Naive B cell (primary cell): ENCODE measurements at regions not wholly inside any gene's neighbourhood (a gene's known extent, or its start where the extent isn't known, plus 50 kb on each side); places are given as distances from the start of the nearest gene placed in this dataset.

ENCODE experiments used
- ATAC-seq, 2 donors: fragments of 150-1000 bp; cut with Tn5 transposase; 2 replicates each; pipeline ENCODE4 v1.10.0; 2021; ENCODE audit warnings: low read depth in 2 of 2, mild to moderate bottlenecking in 2 of 2, moderate library complexity in 2 of 2
- DNase-seq: peaks from one replicate; pipeline ENCODE4 v3.0.0; 2022
- H3K27ac Mint-ChIP-seq, 6 donors: one replicate each; pipeline ENCODE4 v1.8.0; 2020 to 2022; ENCODE audit warnings: mild to moderate bottlenecking in 6 of 6, mixed read lengths in 6 of 6, moderate library complexity in 5 of 6, inconsistent platforms in 2 of 6
- H3K27me3 Mint-ChIP-seq, 3 donors: one replicate each; pipeline ENCODE4 v1.8.0; 2021 to 2022; ENCODE audit warnings: mixed read lengths in 3 of 3, mild to moderate bottlenecking in 1 of 3
- H3K36me3 Mint-ChIP-seq, 2 donors: one replicate each; pipeline ENCODE4 v1.8.0; 2020 to 2022; ENCODE audit warnings: mixed read lengths in 2 of 2, inconsistent platforms in 1 of 2, mild to moderate bottlenecking in 1 of 2
- H3K4me1 Mint-ChIP-seq, 3 donors: one replicate each; pipeline ENCODE4 v1.8.0; 2020 to 2022; ENCODE audit warnings: mixed read lengths in 3 of 3, inconsistent platforms in 1 of 3, mild to moderate bottlenecking in 1 of 3, moderate library complexity in 1 of 3
- H3K4me3 Mint-ChIP-seq, 8 donors: one replicate each; pipeline ENCODE4 v1.8.0; 2020 to 2022; ENCODE audit warnings: mild to moderate bottlenecking in 8 of 8, mixed read lengths in 8 of 8, moderate library complexity in 8 of 8, inconsistent platforms in 2 of 8
- H3K9me3 Mint-ChIP-seq, 7 donors: one replicate each; pipeline ENCODE4 v1.8.0; 2020 to 2022; ENCODE audit warnings: mixed read lengths in 7 of 7, mild to moderate bottlenecking in 5 of 7, inconsistent platforms in 2 of 7, moderate library complexity in 1 of 7

DNA sequence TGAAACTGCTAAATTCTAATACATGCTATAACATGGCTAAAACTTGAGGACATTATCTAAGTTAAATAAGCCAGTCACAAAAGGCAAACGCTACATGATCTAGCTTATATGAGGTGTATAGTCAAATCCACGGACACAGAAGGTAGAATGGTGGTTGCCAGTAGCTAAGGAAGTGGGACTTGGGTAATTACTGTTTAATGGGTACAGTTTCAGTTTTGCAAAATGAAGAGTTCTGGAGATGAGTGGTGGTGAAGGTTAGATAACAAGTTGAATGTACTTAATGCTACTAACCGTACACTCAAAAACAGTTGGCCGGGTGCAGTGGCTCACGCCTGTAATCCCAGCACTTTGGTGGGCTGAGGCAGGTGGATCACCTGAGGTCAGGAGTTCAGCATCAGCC lies 644.5 kb upstream of the DIPK2B start:
- Mint-ChIP-seq H3K27me3 (peaks cover under 1 to 10% (median 9%) of the 10 kb centered on the region in 3 donors), H3K36me3 (no peaks in the 10 kb centered on the region), H3K9me3 (peaks cover 0 to 5% (median 0%) of the 10 kb centered on the region in 7 donors), H3K4me1 (peaks cover 5 to 9% (median 8%) of the 10 kb centered on the region in 3 donors), H3K27ac (no peak overlapping the region), H3K4me3 (no peak overlapping the region)
- DNase-seq (no peak), ATAC-seq (no peak)

DNA sequence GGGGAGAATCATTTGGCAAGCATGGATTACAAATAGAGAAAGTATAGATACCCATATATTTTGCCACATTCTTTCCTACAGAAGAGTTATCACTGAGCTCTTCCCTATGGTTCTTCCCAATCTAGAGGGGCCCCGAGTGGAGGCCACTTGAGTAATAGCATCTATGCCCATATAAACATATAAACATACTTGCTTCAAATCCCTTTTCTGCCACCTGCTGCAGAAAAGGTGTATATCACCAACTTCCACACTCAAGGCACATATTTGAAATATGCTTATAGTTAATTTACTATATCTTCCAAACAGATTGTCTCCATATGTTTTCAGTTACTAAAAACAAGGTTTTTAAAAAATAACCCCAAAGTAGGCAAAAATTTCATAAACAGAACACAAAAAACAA lies 642.8 kb upstream of the DIPK2B start:
- H3K4me3 Mint-ChIP-seq = no peak overlapping the region
- no peaks in the 10 kb centered on the region for H3K36me3 Mint-ChIP-seq
- H3K4me1 Mint-ChIP-seq = no peaks in the 10 kb centered on the region
- peaks cover 0 to 5% (median 0%) of the 10 kb centered on the region in 7 donors for H3K9me3 Mint-ChIP-seq
- H3K27me3 Mint-ChIP-seq = no peaks in the 10 kb centered on the region
- ATAC-seq (no peak), DNase-seq (no peak)
- H3K27ac Mint-ChIP-seq = no peak overlapping the region

GRCh38 chrX:45842926-45843315 lies 642.2 kb upstream of the DIPK2B start:
- H3K36me3 Mint-ChIP-seq = no peaks in the 10 kb centered on the region
- ATAC-seq = no peak
- H3K4me1 Mint-ChIP-seq = no peaks in the 10 kb centered on the region
- no peak for DNase-seq
- H3K27ac Mint-ChIP-seq = no peak overlapping the region
- H3K27me3 Mint-ChIP-seq = no peaks in the 10 kb centered on the region
- H3K9me3 Mint-ChIP-seq = peaks cover 0 to 5% (median 0%) of the 10 kb centered on the region in 7 donors
- H3K4me3 Mint-ChIP-seq = no peak overlapping the region

DNA sequence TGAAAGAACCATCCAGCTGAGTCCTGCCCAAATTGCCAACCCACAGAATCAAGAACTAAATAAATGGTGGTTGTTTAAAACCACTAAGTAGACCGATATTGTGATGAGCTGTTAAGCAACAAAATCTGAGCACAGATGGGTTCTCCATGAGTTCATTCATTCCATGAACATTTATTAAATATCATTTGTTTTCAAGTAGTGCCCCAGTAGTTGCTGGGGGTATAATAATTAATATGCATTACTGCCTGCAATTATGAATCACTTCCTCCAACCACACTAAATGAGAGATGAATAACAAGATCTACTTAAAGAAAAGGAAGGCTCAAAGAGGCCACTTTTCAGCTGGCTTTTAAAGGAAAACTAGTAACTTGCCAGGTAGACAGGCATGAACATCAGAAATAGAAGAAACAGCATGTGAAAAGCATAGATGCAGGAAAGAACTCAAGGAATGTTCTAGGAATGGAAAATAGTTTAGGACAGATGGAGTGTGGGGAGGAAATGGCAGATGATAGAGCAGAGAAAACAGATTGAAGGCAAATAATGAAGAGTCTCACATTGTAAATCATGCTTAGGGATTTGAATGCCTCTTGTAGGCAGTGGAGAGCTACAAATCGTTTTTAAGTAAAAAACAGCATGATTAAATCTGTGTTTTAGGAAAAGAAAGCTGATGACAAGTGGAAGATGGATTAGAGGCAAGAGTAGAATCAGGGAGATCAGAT lies 641.7 kb upstream of the DIPK2B start:
- Mint-ChIP-seq H3K27ac (peak overlapping the region in 1 of 6 donors; percentile 57), H3K9me3 (peaks cover 0 to 5% (median 0%) of the 10 kb centered on the region in 7 donors), H3K4me1 (no peaks in the 10 kb centered on the region), H3K36me3 (no peaks in the 10 kb centered on the region), H3K4me3 (no peak overlapping the region), H3K27me3 (no peaks in the 10 kb centered on the region)
- ATAC-seq (no peak), DNase-seq (no peak)

DNA sequence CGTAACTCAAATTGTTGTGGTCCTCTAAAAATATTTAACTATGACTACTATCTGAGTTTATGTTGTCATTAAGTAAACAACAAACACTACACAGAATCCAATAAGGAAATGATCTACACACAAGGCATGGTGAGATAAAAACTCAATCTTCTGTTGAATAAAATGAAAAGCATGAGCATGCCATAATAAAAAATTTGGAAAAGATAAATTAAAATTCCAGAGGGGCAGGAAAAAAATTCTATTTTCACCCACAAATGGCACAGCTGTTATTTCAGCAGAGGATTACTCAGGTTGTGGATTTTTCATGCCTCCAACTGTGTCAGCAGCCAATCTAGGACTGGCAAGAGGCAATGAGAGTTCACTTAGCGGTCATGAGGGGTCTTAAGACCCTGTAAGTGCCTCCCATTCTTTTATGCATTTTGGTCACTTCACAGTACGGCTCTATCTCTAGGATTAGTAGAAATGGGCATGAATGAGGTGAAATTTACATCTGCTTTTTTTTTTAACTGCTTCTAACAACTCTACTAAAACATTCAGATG lies 639.8 kb upstream of the DIPK2B start:
- H3K27me3 Mint-ChIP-seq = no peaks in the 10 kb centered on the region
- ATAC-seq = no peak
- H3K4me1 Mint-ChIP-seq = no peaks in the 10 kb centered on the region
- no peak for DNase-seq
- H3K27ac Mint-ChIP-seq = no peak overlapping the region
- H3K9me3 Mint-ChIP-seq = peaks cover 0 to 5% (median 0%) of the 10 kb centered on the region in 7 donors
- H3K36me3 Mint-ChIP-seq = no peaks in the 10 kb centered on the region
- H3K4me3 Mint-ChIP-seq = no peak overlapping the region

DNA sequence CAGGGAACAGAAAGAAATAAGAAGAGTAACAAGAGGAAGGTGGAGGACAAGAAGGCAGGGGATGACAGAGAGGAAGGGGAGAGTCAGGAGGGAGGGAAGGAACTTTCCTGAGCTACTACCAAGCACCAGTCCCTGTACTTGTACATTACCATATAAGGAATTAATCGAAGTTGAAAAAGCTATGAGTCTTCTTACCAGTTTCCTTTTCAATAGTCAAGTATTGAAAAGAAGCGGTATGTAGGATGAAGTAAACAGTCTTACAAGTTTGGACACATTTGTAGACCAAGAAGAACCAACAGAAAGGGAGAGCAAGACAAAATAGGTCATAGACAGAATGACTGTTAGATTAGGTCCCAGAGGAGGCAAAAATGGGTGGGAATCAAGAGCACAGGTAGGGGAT lies 629.7 kb upstream of the DIPK2B start:
- ATAC-seq = no peak
- H3K9me3 Mint-ChIP-seq = no peaks in the 10 kb centered on the region
- no peaks in the 10 kb centered on the region for H3K36me3 Mint-ChIP-seq
- H3K4me3 Mint-ChIP-seq = no peak overlapping the region
- H3K4me1 Mint-ChIP-seq = no peaks in the 10 kb centered on the region
- no peak overlapping the region for H3K27ac Mint-ChIP-seq
- DNase-seq = no peak
- peaks cover 0 to 22% (median 0%) of the 10 kb centered on the region in 3 donors for H3K27me3 Mint-ChIP-seq

DNA sequence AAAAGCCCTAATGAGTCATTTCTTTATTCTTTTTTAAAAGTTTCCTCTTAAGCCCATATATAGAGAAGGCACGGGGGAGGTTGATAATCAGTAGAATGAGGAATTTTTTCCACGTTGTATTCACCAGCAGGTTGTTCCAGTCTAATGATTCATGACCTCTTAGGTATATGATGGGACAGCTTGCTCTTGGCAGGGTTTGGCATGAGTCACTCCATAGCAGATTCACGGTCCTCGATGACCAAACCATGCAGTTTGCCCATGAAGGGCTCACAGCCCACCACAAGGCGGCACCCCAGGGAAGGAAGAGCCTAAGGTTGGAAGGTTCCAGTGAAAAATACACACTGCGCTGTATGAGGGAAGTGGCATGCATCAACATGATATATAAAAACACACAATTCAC lies 623.8 kb upstream of the DIPK2B start:
- no peaks in the 10 kb centered on the region for H3K4me1 Mint-ChIP-seq
- no peak overlapping the region for H3K4me3 Mint-ChIP-seq
- H3K27ac Mint-ChIP-seq = no peak overlapping the region
- no peak for DNase-seq
- H3K27me3 Mint-ChIP-seq = peaks cover 0 to under 1% (median 0%) of the 10 kb centered on the region in 3 donors
- ATAC-seq = no peak
- no peaks in the 10 kb centered on the region for H3K36me3 Mint-ChIP-seq
- H3K9me3 Mint-ChIP-seq = no peaks in the 10 kb centered on the region

GRCh38 chrX:45823536-45823935 lies 622.9 kb upstream of the DIPK2B start:
- H3K9me3 Mint-ChIP-seq = no peaks in the 10 kb centered on the region
- DNase-seq (no peak), ATAC-seq (no peak)
- H3K4me1 Mint-ChIP-seq = no peaks in the 10 kb centered on the region
- H3K27ac Mint-ChIP-seq = no peak overlapping the region
- no peaks in the 10 kb centered on the region for H3K27me3 Mint-ChIP-seq
- no peak overlapping the region for H3K4me3 Mint-ChIP-seq
- no peaks in the 10 kb centered on the region for H3K36me3 Mint-ChIP-seq

DNA sequence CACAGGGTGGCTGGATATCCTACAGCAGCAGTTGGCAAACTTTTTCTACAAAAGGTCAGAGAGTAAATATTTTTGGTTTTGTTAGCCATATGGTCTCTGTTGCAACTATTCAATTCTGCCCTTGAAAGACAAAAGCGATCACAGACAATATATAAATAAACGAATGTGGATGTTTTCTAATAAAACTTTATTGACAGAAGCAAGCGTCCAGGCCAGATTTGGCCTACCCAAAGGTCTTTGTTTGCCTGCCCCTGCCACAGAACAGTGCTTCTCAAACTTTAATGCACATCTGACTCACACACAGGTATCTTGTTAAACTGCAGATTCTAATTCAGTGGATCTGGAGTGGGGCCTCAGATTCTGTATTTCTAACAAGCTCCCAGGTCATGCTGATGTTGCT lies 621.4 kb upstream of the DIPK2B start:
- Mint-ChIP-seq H3K4me3 (no peak overlapping the region), H3K4me1 (no peaks in the 10 kb centered on the region), H3K27me3 (no peaks in the 10 kb centered on the region), H3K9me3 (peaks cover 0 to 1% (median 0%) of the 10 kb centered on the region in 7 donors), H3K36me3 (no peaks in the 10 kb centered on the region), H3K27ac (no peak overlapping the region)
- no peak for DNase-seq
- no peak for ATAC-seq

GRCh38 chrX:45818913-45819312 lies 618.2 kb upstream of the DIPK2B start:
- Mint-ChIP-seq H3K4me3 (no peak overlapping the region), H3K9me3 (peaks cover 0 to 2% (median 0%) of the 10 kb centered on the region in 7 donors), H3K4me1 (no peaks in the 10 kb centered on the region), H3K27ac (peak overlapping the region in 1 of 6 donors; percentile 51), H3K27me3 (no peaks in the 10 kb centered on the region), H3K36me3 (no peaks in the 10 kb centered on the region)
- no peak for ATAC-seq
- no peak for DNase-seq

GRCh38 chrX:45815441-45815840 lies 614.8 kb upstream of the DIPK2B start:
- no peaks in the 10 kb centered on the region for H3K4me1 Mint-ChIP-seq
- H3K27me3 Mint-ChIP-seq = no peaks in the 10 kb centered on the region
- peaks cover 0 to 4% (median 0%) of the 10 kb centered on the region in 7 donors for H3K9me3 Mint-ChIP-seq
- H3K36me3 Mint-ChIP-seq = no peaks in the 10 kb centered on the region
- no peak overlapping the region for H3K27ac Mint-ChIP-seq
- ATAC-seq = no peak
- no peak for DNase-seq
- H3K4me3 Mint-ChIP-seq = no peak overlapping the region

DNA sequence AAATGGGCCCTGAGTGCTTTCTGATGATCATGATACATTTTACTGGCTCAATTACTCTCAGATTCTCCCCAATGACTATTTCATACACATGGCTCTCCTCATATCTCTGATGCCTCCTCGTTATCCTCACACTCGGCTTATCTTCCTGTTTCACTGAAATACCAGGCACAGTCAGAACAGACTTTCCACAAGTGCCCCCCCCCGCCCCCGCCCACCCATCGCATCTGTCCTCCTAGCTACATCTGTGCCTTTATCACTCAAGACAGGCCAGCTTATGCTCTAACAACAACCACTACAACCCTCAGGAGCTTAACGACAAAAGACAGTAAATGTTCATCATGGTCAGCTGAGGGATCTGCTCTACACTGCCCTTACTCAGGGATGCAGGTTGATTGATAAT lies 610.6 kb upstream of the DIPK2B start:
- Mint-ChIP-seq H3K27ac (no peak overlapping the region), H3K4me1 (peaks cover 12 to 18% (median 13%) of the 10 kb centered on the region in 3 donors), H3K36me3 (no peaks in the 10 kb centered on the region), H3K9me3 (peaks cover 0 to 2% (median 0%) of the 10 kb centered on the region in 7 donors), H3K27me3 (no peaks in the 10 kb centered on the region), H3K4me3 (peak overlapping the region in 1 of 8 donors; percentile 3)
- DNase-seq (no peak), ATAC-seq (no peak)

- Mint-ChIP-seq H3K9me3 (no peaks in the 10 kb centered on the region), H3K36me3 (no peaks in the 10 kb centered on the region), H3K27ac (peak overlapping the region in 1 of 6 donors; percentile 55), H3K27me3 (peaks cover 0 to 13% (median 0%) of the 10 kb centered on the region in 3 donors), H3K4me3 (peak overlapping the region in 5 of 8 donors; percentile 3 to 71 (median 10)), H3K4me1 (peaks cover 17 to 18% (median 17%) of the 10 kb centered on the region in 3 donors)
- ATAC-seq (no peak), DNase-seq (no peak)
Observed at GRCh38 chrX:45807572-45808425, 607.1 kb upstream of the DIPK2B start.
